Mesothelial cell of epicardium (in vitro differentiated cells): ENCODE measurements at regions not wholly inside any gene's neighbourhood (a gene's known extent, or its start where the extent isn't known, plus 50 kb on each side); places are given as distances from the start of the nearest gene placed in this dataset.

ENCODE experiments used
- DNase-seq, 2 experiments: peaks; one replicate each; pipeline ENCODE4 v3.0.0; 2021; ENCODE audit warnings: low spot score in 2 of 2; ENCODE audit not compliant: unreplicated experiment in 2 of 2
- H3K27ac Mint-ChIP-seq: 2 replicates; pipeline ENCODE4 v1.8.0; 2021; ENCODE audit warnings: mixed read lengths
- H3K27me3 Mint-ChIP-seq: 2 replicates; pipeline ENCODE4 v1.8.0; 2021; ENCODE audit warnings: low read depth, mixed read lengths
- H3K36me3 Mint-ChIP-seq: 2 replicates; pipeline ENCODE4 v1.8.0; 2021; ENCODE audit warnings: mixed read lengths
- H3K4me1 Mint-ChIP-seq: 2 replicates; pipeline ENCODE4 v1.8.0; 2021; ENCODE audit warnings: mixed read lengths
- H3K4me3 Mint-ChIP-seq: 2 replicates; pipeline ENCODE4 v1.8.0; 2021; ENCODE audit warnings: mild to moderate bottlenecking, moderate library complexity, mixed read lengths
- H3K9me3 Mint-ChIP-seq: 2 replicates; pipeline ENCODE4 v1.8.0; 2021; ENCODE audit warnings: mixed read lengths
- CTCF ChIP-seq: fragments of 200-600 bp; sonication (generic); IDR thresholded peaks from one replicate; pipeline ENCODE4 v1.5.0; 2021; ENCODE audit warnings: antibody characterized with exemption; ENCODE audit not compliant: unreplicated experiment

DNA sequence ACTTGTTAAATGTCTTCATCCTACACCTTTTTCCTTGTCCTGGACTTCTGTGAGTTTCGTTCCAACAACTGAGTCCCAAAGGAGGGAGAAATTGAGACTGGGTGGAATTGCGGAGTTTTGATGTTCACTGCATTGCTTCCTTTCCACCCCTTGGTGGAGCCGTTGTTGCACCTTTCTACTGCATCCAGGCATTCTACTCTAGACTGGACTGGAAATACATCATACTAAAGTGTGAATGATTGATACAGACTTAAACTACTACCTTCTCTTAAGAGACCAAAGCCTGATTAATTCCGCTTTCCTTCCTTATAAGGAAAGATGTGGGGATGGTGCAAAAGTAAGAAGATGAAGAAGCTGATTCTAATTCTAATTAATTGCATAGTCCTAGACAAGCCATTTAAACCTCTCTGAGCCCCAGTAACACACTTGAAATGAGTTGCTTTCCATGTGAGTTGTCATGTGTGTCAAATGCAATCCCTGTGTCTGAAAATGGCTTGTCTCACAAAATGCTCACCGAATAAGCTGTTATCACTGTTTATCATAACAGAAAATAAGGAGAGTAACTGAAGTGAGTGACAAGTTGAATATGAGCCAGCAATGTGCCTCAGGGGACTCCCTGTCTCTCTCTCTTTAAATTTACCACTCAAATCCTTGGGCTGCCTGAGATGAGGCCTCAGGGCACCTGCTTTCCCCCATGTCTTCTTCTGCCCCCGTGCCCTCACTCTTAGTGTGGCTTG lies 338.3 kb upstream of the CHD6 start:
- H3K9me3 Mint-ChIP-seq, result no peaks in the 10 kb centered on the region
- no peak for TF ChIP-seq CTCF
- no peak for DNase-seq
- no peak overlapping the region for H3K27ac Mint-ChIP-seq
- peaks cover 2% of the 10 kb centered on the region for H3K4me1 Mint-ChIP-seq
- peaks cover 44% of the 10 kb centered on the region for H3K27me3 Mint-ChIP-seq
- no peak overlapping the region for H3K4me3 Mint-ChIP-seq
- H3K36me3 Mint-ChIP-seq, result no peaks in the 10 kb centered on the region

GRCh38 chr20:41952166-41952565 lies 334.0 kb upstream of the CHD6 start:
- TF ChIP-seq CTCF, result no peak
- Mint-ChIP-seq H3K4me1 (no peaks in the 10 kb centered on the region), H3K4me3 (no peak overlapping the region), H3K9me3 (no peaks in the 10 kb centered on the region), H3K27me3 (peaks cover 34% of the 10 kb centered on the region), H3K36me3 (no peaks in the 10 kb centered on the region), H3K27ac (no peak overlapping the region)
- no peak for DNase-seq

- TF ChIP-seq CTCF, result no peak
- DNase-seq, result no peak
- no peaks in the 10 kb centered on the region for H3K9me3 Mint-ChIP-seq
- H3K27me3 Mint-ChIP-seq, result peaks cover 36% of the 10 kb centered on the region
- no peaks in the 10 kb centered on the region for H3K4me1 Mint-ChIP-seq
- H3K36me3 Mint-ChIP-seq, result no peaks in the 10 kb centered on the region
- no peak overlapping the region for H3K27ac Mint-ChIP-seq
- H3K4me3 Mint-ChIP-seq, result no peak overlapping the region
Measured at GRCh38 chr20:41951615-41952014, 333.4 kb upstream of the CHD6 start.

GRCh38 chr20:41939659-41940058 lies 321.5 kb upstream of the CHD6 start:
- TF ChIP-seq CTCF, result no peak
- peaks cover 18% of the 10 kb centered on the region for H3K27me3 Mint-ChIP-seq
- DNase-seq, result no peak
- H3K27ac Mint-ChIP-seq, result no peak overlapping the region
- no peaks in the 10 kb centered on the region for H3K36me3 Mint-ChIP-seq
- H3K9me3 Mint-ChIP-seq, result no peaks in the 10 kb centered on the region
- H3K4me3 Mint-ChIP-seq, result no peak overlapping the region
- H3K4me1 Mint-ChIP-seq, result no peaks in the 10 kb centered on the region

DNA sequence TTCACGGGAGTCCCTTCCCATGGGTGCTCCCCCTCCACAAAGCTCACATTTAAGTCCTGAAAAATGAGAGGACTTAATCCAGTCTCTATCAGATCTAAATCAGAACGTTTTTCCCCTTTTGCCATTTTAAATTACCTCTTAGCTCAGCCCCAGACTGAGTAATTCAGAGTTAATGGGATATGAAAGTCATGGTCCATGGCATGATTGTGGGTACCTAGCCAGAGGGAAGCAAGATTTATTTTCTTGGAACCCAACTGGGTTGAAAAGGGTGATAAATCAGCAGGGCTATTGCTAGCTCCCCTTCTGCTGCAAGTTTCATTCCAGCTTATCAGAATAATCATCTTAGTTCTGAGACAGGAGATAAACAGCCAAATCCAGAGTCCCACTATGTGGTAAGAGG lies 320.2 kb upstream of the CHD6 start:
- Mint-ChIP-seq H3K9me3 (no peaks in the 10 kb centered on the region), H3K27me3 (peaks cover 18% of the 10 kb centered on the region), H3K4me1 (no peaks in the 10 kb centered on the region), H3K4me3 (no peak overlapping the region), H3K36me3 (no peaks in the 10 kb centered on the region), H3K27ac (no peak overlapping the region)
- no peak for TF ChIP-seq CTCF
- DNase-seq, result no peak
